ENCODE measurements at regions not wholly inside any gene's neighbourhood (a gene's known extent, or its start where the extent isn't known, plus 50 kb on each side); places are given as distances from the start of the nearest gene placed in this dataset.

DNA sequence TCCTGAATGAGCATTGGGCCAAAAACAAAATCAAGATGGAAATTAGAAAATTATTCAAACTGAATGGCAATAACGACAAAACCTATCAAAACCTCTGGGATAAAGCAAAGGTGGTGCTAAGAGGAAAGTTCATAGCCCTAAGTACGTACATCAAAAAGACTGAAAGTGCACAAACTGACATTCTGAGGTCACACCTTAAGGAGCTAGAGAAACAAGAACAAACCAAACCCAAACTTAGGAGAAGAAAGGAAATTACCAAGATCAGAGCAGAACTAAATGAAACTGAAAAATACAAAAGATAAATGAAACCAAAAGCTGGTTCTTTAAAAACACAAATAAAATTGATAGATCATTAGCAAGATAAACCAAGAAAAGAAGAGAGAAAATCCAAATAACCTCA is 1543.5 kb upstream of the ACVR2A start:
- Histone ChIP-seq H3K27ac (no peak overlapping the region), H3K9me3 (no peaks in the 10 kb centered on the region), H3K36me3 (no peaks in the 10 kb centered on the region), H3K4me3 (no peak overlapping the region), H3K4me1 (ENCODE audit: insufficient read depth) (no peaks in the 10 kb centered on the region), H3K27me3 (no peaks in the 10 kb centered on the region)
- intact Hi-C loops (cut with DNase I) = no loop called here
- no peak for TF ChIP-seq EP300 (IDR thresholded peaks at IDR 0.05)
- TF ChIP-seq, protein P1, sequence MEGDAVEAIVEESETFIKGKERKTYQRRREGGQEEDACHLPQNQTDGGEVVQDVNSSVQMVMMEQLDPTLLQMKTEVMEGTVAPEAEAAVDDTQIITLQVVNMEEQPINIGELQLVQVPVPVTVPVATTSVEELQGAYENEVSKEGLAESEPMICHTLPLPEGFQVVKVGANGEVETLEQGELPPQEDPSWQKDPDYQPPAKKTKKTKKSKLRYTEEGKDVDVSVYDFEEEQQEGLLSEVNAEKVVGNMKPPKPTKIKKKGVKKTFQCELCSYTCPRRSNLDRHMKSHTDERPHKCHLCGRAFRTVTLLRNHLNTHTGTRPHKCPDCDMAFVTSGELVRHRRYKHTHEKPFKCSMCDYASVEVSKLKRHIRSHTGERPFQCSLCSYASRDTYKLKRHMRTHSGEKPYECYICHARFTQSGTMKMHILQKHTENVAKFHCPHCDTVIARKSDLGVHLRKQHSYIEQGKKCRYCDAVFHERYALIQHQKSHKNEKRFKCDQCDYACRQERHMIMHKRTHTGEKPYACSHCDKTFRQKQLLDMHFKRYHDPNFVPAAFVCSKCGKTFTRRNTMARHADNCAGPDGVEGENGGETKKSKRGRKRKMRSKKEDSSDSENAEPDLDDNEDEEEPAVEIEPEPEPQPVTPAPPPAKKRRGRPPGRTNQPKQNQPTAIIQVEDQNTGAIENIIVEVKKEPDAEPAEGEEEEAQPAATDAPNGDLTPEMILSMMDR (IDR thresholded peaks at IDR 0.05) = no peak
- TF ChIP-seq POLR2A (IDR thresholded peaks at IDR 0.05) = no peak
- DNase-seq = no peak
- WGBS, 3 donors = 92 to 96% (median 92%) methylated on average over 2 of the region's 2 CpGs

DNA sequence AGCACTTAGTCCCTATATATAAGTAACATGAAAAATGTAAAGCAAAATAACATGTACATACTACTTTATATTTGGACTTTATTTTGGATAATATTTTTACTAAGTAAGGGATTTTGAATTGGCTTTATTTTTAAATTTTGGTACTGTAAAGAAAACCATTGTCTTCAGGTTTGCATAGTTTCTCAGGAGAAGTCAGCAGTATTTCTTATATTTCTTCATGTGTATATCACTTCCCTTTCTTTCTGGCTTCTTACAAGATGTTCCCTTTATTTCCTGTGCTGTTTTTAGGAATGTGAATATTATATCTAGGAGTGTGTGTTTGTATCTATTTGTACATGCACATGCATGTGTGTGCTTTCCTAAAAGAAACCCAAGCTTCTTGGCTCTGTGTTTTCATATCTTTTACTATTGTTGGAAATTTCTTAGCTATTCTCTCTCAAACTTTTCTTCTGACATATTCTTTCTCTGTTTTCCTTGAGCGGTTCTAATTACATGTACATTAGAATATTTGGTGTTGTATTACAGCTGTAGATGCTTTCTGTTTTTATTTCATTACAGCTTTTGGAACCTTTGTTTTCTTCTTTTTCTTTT is 1549.7 kb upstream of the ACVR2A start:
- H3K4me1 ChIP-seq (ENCODE audit: insufficient read depth) = no peaks in the 10 kb centered on the region
- H3K36me3 ChIP-seq = no peaks in the 10 kb centered on the region
- H3K27ac ChIP-seq = no peak overlapping the region
- DNase-seq = no peak
- intact Hi-C loops (cut with DNase I) = no loop called here
- no peaks in the 10 kb centered on the region for H3K27me3 ChIP-seq
- no peaks in the 10 kb centered on the region for H3K9me3 ChIP-seq
- 96 to 100% (median 97%) methylated on average over 1 of the region's 1 CpG for WGBS, 3 donors
- no peak overlapping the region for H3K4me3 ChIP-seq
- TF ChIP-seq, protein P1 (IDR thresholded peaks at IDR 0.05) = no peak
- TF ChIP-seq EP300 (IDR thresholded peaks at IDR 0.05) (no peak), POLR2A (IDR thresholded peaks at IDR 0.05) (no peak)

DNA sequence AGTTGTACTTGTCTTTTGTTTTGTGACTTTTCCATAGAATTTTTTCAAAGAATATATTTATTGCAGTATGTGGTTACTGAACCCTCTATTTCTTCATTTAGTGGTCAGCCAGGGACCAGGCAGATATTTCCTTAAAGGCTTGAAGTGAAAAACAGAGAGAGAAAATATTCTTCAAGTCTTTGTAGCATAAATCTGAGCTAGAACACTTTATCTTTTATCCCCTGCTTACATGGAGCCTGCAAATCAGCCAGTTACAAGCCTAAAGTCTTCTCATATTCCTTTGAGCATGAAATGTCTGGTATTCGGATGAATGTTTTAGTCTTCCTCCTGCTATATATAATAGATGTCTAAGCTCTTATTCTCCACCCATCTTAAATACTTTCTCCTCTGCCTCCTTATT is 1557.5 kb upstream of the ACVR2A start:
- Histone ChIP-seq H3K9me3 (peaks cover 0 to 3% of the 10 kb centered on the region in 2 donors), H3K27ac (no peak overlapping the region), H3K4me3 (no peak overlapping the region), H3K36me3 (no peaks in the 10 kb centered on the region), H3K4me1 (ENCODE audit: insufficient read depth) (no peaks in the 10 kb centered on the region), H3K27me3 (no peaks in the 10 kb centered on the region)
- intact Hi-C loops (cut with DNase I) = no loop called here
- WGBS, 3 donors = 81 to 91% (median 83%) methylated on average over 1 of the region's 1 CpG
- no peak for DNase-seq
- no peak for TF ChIP-seq POLR2A (IDR thresholded peaks at IDR 0.05)
- TF ChIP-seq, protein P1 (IDR thresholded peaks at IDR 0.05) = no peak
- TF ChIP-seq EP300 (IDR thresholded peaks at IDR 0.05) = no peak

DNA sequence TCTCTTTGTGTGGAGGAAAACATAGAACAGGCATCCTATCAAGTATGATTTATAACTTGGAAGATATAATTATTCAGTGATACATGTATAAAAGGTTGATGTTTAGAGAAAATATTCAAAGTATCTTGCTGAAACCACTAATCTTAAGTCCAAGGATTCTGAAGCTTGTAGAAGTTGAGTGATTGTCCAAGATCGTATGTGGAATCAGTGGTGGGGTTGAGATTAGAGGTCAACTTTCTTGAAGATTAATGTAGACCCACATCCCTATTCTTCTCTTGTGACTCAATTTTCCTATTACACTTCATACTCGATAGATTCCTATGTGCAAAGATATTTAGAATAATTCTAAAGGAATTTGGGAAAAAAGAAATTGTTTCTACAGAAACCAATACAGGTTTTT is 1565.9 kb upstream of the ACVR2A start:
- TF ChIP-seq POLR2A (IDR thresholded peaks at IDR 0.05) (no peak), EP300 (IDR thresholded peaks at IDR 0.05) (no peak)
- TF ChIP-seq, protein P1 (IDR thresholded peaks at IDR 0.05) = no peak
- DNase-seq = no peak
- no peaks in the 10 kb centered on the region for H3K9me3 ChIP-seq
- no peak overlapping the region for H3K4me3 ChIP-seq
- no peaks in the 10 kb centered on the region for H3K4me1 ChIP-seq (ENCODE audit: insufficient read depth)
- 85 to 88% (median 86%) methylated on average over 2 of the region's 2 CpGs for WGBS, 3 donors
- no peaks in the 10 kb centered on the region for H3K36me3 ChIP-seq
- H3K27me3 ChIP-seq = no peaks in the 10 kb centered on the region
- intact Hi-C loops (cut with DNase I) = no loop called here
- H3K27ac ChIP-seq = no peak overlapping the region
